ENCODE measurements at regions not wholly inside any gene's neighbourhood (a gene's known extent, or its start where the extent isn't known, plus 50 kb on each side); places are given as distances from the start of the nearest gene placed in this dataset.
"Not testable (repeated sequence)": the region's sequence is repeated elsewhere in the genome, so short reads cannot be mapped to it uniquely, and the experiment has no call there.

DNA sequence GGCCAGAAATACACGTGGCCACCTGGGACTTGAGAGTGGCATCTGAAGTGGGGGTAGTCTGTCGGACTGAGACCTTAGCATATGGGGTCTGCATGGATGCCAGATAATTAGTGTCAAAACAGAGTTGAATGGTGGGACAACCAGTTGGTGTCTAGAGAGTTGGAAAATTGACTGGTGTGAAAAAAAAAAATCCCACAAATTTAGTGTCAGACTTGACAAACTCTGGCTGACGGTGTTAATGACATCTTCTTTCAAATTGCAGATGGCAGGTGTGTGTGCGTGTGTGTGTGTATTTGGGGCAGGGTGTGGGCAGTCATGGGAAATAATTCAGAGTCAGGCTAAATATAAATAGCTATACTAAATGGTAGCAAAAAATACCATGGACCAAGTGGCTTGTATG lies 365.4 kb upstream of the RGPD4 start:
- DNase-seq (ENCODE audit: low spot score), result no peak

- DNase-seq (ENCODE audit: low spot score), result no peak
These were observed 364.5 kb upstream of the RGPD4 start for GRCh38 chr2:107462181-107462580.

- no peak for DNase-seq (ENCODE audit: low spot score)
These were observed 360.5 kb upstream of the RGPD4 start for GRCh38 chr2:107466241-107466640.

DNA sequence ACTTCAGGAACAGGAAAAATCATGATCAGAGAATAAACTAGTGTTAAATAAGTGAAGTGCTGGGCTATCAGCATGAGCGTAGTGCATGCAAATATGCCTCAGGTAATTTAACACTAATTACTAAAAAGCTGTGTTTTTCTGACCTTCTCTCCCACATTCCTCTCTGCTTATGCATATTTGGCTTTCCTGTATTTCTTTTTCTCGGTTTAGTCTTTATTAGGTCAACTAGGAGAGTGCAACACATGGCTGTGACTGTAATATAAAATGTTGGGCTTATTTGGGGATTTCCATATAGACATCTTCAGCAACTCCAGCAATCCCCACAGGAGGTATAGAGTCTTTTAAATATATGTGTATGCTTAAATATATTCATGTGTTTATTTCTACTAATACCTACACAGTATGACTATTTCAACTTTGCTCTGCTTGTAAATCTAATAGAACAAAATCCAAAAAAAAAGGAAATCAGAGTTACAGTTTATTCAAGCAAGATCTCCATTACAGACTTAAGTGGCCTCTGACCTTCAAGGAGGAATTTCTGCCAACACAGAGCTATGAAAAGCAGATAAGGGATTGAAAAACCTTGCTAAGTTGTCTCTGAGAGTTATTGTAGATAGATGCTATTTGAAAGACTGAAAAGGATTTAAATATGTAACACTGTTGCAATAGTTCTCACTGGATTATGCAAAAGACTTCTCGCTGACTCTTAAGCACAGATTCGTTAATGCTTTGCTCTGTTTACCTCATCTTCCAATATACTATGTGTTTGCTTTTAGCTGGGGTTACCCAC lies 359.5 kb upstream of the RGPD4 start:
- no peak for DNase-seq (ENCODE audit: low spot score)

- no peak for DNase-seq (ENCODE audit: low spot score)
These were observed 357.2 kb upstream of the RGPD4 start for GRCh38 chr2:107469437-107469995.

DNA sequence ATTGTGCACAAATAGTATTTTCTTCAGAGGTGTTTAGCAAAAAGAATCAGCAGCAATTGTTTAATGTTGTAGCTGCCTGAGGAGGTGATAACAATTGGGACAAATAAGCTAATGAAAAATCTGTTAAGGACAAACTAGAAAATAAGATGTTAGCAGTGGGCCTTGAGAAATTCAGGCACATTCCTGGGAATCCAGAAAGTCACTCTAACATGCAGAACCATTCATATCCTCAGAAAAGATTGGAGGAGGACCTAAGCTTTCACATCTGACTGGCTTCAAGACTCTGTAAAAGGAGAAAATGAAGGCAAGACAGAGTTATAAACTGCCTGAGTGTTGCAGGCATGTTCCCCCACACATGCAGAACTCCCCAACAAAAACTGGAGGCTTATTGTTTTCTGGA lies 353.5 kb upstream of the RGPD4 start:
- no peak for DNase-seq (ENCODE audit: low spot score)

DNA sequence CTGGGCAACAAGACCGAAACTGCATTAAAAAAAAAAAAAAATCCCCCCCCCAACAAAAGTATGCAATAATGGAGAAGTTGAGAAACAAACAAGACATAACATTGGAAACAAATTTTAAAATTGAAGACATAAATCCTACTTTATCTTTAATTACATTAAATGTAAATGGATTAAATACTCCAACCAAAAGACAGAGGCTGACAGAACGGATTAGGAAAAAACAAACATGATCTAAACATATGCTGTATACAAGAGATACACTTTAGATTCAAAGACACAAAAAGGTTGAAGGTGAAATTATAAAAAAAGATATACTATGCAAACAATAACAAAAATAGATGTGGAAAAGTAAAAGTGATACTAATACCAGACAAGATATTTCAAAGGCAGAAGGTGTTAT lies 350.8 kb upstream of the RGPD4 start:
- no peak for DNase-seq (ENCODE audit: low spot score)

DNA sequence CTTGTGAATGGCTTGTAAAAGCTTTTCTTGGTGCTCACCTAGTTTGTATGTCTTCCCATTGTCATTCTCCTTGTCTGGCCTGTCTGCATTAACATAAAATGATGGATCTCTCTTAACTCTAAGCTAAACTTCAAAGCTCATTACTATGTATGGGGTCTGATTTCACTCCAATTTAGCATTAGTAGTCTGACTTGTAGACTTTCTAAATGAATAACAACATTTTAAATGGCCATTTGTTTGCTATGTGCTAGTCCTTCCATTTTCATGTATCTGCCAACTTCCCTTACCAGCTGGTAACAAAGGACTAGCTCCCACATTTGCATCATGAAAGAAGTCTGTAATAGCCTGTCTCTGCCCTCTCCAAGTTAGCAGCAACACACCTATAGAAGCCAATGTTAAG lies 324.2 kb upstream of the RGPD4 start:
- no peak for DNase-seq (ENCODE audit: low spot score)

GRCh38 chr2:107511970-107512789 lies 314.5 kb upstream of the RGPD4 start:
- no peak for DNase-seq (ENCODE audit: low spot score)

DNA sequence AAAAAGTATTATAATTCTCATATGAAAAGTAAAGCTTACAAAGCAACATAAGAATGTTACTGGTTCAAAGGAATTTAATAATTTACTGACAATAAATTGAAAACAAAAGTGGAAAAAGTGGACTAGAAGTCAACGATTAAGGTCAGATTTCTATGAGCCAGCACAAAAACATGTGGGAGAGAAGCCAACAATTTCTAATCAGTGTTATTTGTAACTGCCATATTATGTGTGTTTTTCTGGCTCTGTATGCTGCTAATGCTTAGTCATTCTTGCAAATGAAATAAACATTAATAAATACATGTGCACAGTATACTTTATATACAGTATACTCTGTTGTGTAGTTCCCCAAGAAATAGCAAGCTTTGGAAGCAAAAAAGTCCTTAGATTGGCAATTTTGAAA lies 301.3 kb upstream of the RGPD4 start:
- no peak for DNase-seq (ENCODE audit: low spot score)

GRCh38 chr2:107529146-107529545 lies 297.5 kb upstream of the RGPD4 start:
- peak; percentile 12 for DNase-seq (ENCODE audit: low spot score)

DNA sequence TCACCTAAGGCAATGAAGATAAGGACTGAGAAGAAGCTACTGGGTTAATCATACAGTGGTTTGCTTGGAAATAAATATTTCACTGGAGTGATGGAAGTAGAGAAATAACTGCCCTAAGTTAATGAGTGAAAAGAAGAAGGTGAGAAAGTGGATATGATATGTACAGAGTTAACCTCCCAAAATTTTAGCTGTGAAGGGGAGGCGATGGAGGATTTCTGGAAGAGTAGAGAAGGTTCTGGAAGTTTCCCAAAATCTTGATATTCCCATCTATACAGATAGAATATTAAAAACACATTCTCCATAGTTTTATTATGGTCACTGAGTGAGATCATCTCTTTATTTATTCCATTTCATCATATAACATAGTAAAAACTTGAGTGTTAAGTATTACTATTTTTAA lies 296.6 kb upstream of the RGPD4 start:
- DNase-seq (ENCODE audit: low spot score), result no peak

DNA sequence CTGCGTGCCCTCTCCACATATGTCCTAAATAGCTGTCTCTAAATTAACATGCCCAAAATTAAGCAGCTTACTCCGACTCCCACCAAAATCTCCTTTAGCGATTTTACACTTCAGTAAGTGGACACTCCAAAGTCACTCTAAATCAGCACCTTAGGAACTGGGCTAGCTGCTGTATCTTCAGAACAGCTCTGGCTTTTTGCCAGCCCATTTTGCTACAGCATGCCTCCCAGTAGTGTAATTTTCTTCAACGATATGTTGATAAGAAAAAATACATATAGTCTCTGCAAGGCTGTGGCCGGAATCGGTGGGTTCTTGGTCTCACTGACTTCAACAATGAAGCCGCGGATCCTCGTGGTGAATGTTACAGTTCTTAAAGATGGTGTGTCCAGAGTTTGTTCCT lies 291.8 kb upstream of the RGPD4 start:
- no peak for DNase-seq (ENCODE audit: low spot score)

DNA sequence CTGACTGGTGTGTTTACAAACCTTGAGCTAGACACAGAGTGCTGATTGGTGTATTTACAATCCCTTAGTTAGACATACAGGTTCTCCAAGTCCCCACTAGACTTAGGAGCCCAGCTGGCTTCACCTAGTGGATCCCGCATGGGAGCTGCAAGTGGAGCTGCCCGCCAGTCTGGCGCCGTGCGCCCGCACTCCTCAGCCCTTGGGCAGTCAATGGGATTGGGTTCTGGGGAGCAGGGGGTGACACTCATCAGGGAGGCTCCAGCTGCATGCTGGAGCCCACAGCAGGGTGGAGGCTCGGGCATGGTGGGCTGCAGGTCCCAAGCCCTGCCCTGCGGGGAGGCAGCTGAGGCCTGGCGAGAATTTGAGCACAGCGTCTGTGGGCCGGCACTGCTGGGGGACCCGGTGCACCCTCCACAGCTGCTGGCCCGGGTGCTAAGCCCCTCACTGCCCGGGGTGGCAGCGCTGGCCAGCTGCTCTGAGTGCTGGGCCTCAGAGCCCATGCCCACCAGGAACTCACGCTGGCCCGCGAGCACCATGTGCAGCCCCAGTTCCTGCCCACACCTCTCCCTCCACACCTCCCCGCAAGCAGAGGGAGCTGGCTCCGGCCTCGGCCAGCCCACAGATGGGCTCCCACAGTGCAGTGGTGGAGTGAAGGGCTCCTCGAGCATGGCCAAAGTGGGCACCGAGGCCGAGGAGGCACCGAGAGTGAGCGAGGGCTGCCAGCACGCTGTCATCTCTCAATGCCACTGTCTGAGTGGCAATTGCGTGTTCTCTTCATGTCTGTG lies 290.6 kb upstream of the RGPD4 start:
- DNase-seq (ENCODE audit: low spot score), result not testable (repeated sequence)

- no peak for DNase-seq (ENCODE audit: low spot score)
These were observed 284.4 kb upstream of the RGPD4 start for GRCh38 chr2:107542314-107542740.

DNA sequence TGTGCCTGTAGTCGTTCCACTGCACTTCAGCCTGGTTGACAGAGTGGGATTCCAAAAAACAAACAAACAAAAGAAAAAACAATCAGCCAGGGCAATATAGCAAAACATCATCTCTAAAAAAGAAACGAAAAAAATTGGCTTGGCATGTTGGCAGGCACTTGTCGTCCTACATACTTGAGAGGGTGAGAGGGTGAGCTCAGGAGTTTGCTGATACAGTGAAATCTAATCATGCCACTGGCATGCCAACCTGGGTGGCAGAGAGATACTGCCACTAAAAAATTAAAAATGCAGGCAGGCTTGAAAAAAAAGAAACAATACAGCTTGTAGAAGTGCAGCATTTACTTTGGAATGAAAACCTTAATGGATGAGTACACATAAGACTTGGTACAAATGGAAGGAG lies 282.9 kb upstream of the RGPD4 start:
- DNase-seq (ENCODE audit: low spot score), result no peak

GRCh38 chr2:107545066-107545465 lies 281.6 kb upstream of the RGPD4 start:
- no peak for DNase-seq (ENCODE audit: low spot score)

DNA sequence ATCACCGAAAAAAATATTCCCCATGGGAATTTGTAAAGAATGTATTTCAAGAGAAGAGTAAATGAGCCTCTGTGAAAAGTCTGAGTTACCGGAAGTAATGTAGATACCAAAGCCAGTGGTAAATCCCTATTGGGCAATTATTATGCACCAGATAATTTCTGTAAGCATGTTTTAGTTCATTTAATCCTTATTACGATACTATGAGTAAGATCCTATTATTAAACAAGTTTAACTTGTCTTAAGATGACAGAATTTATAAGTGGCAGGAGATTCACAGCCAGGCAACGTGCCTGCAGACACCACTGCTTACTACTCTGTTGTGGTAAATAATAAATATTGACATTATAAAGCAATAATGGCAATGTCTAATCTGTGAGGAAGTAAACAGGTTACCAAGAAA lies 280.8 kb upstream of the RGPD4 start:
- DNase-seq (ENCODE audit: low spot score), result no peak

DNA sequence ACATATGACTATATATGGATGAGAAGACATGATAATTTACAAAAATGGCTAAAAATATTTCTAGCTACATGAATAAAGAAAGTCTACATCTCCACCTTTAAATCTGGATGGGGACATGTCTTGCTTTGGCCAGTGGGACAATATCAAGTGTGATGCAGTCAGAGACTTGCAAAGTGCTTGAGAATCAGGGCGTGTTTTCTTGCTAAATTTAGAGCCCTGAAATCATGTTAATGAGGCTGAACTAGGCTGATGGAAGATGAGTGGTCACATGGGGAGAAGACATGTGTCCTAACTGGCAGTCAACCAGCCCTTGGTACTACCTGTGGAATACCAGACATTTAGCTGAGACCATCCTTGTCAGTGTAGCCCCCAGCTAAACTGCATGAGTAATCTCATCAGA lies 278.5 kb upstream of the RGPD4 start:
- DNase-seq (ENCODE audit: low spot score), result no peak

DNA sequence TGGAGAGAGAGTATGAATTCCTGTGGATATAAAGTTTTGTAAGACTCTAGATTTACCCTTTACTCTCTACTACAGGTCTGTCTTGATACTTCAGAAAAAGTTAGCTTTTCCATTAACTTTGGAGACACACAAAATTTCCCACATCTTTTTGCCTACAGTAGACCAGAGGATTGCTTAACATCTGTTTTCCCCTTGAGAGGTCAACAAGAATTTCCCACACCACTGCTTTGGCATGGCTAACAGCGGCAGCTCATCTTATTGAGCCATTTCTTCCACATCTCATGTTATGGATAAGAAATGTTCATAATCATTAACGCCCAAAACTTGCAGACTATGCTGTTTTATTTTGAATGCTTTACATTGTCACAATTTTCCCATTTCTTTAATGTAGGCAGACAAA lies 273.6 kb upstream of the RGPD4 start:
- no peak for DNase-seq (ENCODE audit: low spot score)

GRCh38 chr2:107553539-107553938 lies 273.2 kb upstream of the RGPD4 start:
- DNase-seq (ENCODE audit: low spot score), result no peak

DNA sequence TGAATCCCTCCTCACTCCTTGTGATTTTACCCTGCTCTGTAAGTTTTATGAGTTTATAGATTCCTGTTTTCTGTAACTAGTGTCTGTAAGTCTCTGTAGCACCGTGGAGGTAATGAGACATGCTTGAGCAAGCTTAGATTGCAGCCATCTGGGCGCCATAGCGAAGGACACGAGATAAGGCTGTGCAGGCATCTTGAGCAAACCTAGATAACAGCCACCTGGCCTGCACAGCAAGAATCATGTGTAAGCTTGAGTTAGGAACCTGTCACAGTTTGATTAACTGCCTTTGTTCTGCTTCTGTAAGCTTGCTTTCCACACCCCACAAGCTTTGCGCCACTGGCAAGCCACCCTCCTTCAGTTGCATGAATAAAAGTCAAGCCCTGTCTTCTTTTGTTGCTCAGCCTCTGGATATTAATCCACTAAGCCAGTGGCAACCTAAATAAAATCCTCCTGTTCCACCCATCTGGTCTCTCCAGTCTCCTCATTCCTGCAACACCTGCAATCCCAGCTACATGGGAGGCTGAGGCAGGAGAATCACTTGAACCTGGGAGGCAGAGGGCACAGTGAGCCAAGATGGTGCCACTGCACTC lies 270.6 kb upstream of the RGPD4 start:
- DNase-seq (ENCODE audit: low spot score), result no peak
